GM12878 (cell line): ENCODE measurements at regions not wholly inside any gene's neighbourhood (a gene's known extent, or its start where the extent isn't known, plus 50 kb on each side); places are given as distances from the start of the nearest gene placed in this dataset.

Experiments used
- CTCF ChIP-seq, 3 experiments: IDR thresholded peaks in 2 of 3; conservative IDR thresholded peaks in 1 of 3; 2 replicates each; pipeline ENCODE4 v1.5.1; 2011; ENCODE audit warnings: low read depth in 3 of 3, low read length in 3 of 3, mild to moderate bottlenecking in 3 of 3, control low read depth in 2 of 3, moderate library complexity in 2 of 3, inconsistent platforms in 1 of 3, mixed read lengths in 1 of 3; ENCODE audit not compliant: control insufficient read depth in 2 of 3, insufficient read depth in 1 of 3; ENCODE audit errors: extremely low read depth in 1 of 3
- MXI1 ChIP-seq: fragments of 150-350 bp; IDR thresholded peaks from 2 replicates; pipeline ENCODE4 v1.6.1; 2011; ENCODE audit warnings: low read depth, mild to moderate bottlenecking, inconsistent platforms, low read length, improper control_type of control experiment
- POLR2A ChIP-seq: IDR thresholded peaks from 2 replicates; pipeline ENCODE4 v1.6.1; 2011; ENCODE audit warnings: low read depth, mild to moderate bottlenecking, low read length
- SIN3A ChIP-seq: IDR thresholded peaks from 2 replicates; pipeline ENCODE4 v1.6.1; 2012; ENCODE audit warnings: low read depth, low read length, improper control_type of control experiment
- TAF1 ChIP-seq: IDR thresholded peaks from 2 replicates; pipeline ENCODE4 v1.6.1; 2011; ENCODE audit warnings: mild to moderate bottlenecking, low read depth, low read length, borderline replicate concordance
- TCF12 ChIP-seq: IDR thresholded peaks from 2 replicates; pipeline ENCODE4 v1.6.1; 2011; ENCODE audit warnings: low read depth, mild to moderate bottlenecking, low read length

- TF ChIP-seq SIN3A, result no peak
- TF ChIP-seq TCF12, result no peak
- TF ChIP-seq CTCF (IDR thresholded peaks at IDR 0.05 in 2 of 3, conservative IDR thresholded peaks at IDR 0.05 in 1 of 3; ENCODE audit: control insufficient read depth in 2 of 3, extremely low read depth in 1 of 3, insufficient read depth in 1 of 3, low read depth in 3 of 3, low read length in 3 of 3), result no peak
- no peak for TF ChIP-seq POLR2A
- no peak for TF ChIP-seq TAF1
- TF ChIP-seq MXI1, result no peak
Measured at GRCh38 chr4:85128246-85129204, 162.0 kb upstream of the WDFY3 start.
